Ishikawa (cell line): ENCODE measurements at regions not wholly inside any gene's neighbourhood (a gene's known extent, or its start where the extent isn't known, plus 50 kb on each side); places are given as distances from the start of the nearest gene placed in this dataset.

ENCODE experiments used
- REST ChIP-seq: IDR thresholded peaks from 2 replicates; pipeline ENCODE4 v1.6.1; 2012; ENCODE audit warnings: low read depth, mild to moderate bottlenecking
- TCF12 ChIP-seq: IDR thresholded peaks from 2 replicates; pipeline ENCODE4 v1.6.1; 2012; ENCODE audit warnings: low read depth
- YY1 ChIP-seq: IDR thresholded peaks from 2 replicates; pipeline ENCODE4 v1.6.1; 2012; ENCODE audit warnings: low read depth
- ZBTB7A ChIP-seq: IDR thresholded peaks from 2 replicates; pipeline ENCODE4 v1.6.1; 2012; ENCODE audit warnings: low read depth

- TF ChIP-seq TCF12 (no peak), YY1 (no peak), REST (no peak), ZBTB7A (no peak)
Observed at GRCh38 chr4:12651876-12652275, 832.3 kb downstream of the RAB28 start.
